ACC112 (cell line): ENCODE measurements at regions not wholly inside any gene's neighbourhood (a gene's known extent, or its start where the extent isn't known, plus 50 kb on each side); places are given as distances from the start of the nearest gene placed in this dataset.

ENCODE experiments used
- H2AFZ ChIP-seq: fragments of 200-600 bp; sonication (generic); one replicate; pipeline ENCODE4 v1.6.0; 2017; ENCODE audit warnings: antibody characterized with exemption, low read length; ENCODE audit not compliant: unreplicated experiment
- H3K27ac ChIP-seq: fragments of 200-600 bp; sonication (generic); 2 replicates; pipeline ENCODE4 v1.5.1; 2014; ENCODE audit warnings: low read depth, mild to moderate bottlenecking, antibody characterized with exemption, low read length, moderate library complexity
- H3K27me3 ChIP-seq: fragments of 200-600 bp; sonication (generic); 2 replicates; pipeline ENCODE4 v1.6.1; 2014; ENCODE audit warnings: mild to moderate bottlenecking, antibody characterized with exemption, low read length, moderate library complexity, mixed read lengths; ENCODE audit not compliant: insufficient read depth
- H3K36me3 ChIP-seq: fragments of 200-600 bp; sonication (generic); 2 replicates; pipeline ENCODE4 v1.6.1; 2016; ENCODE audit warnings: mild to moderate bottlenecking, antibody characterized with exemption, low read length, moderate library complexity, mixed read lengths; ENCODE audit not compliant: insufficient read depth
- H3K4me1 ChIP-seq: fragments of 200-600 bp; sonication (generic); one replicate; pipeline ENCODE4 v1.6.1; 2016; ENCODE audit warnings: low read length, mixed read lengths; ENCODE audit not compliant: insufficient read depth, unreplicated experiment, control insufficient read depth
- H3K4me3 ChIP-seq: fragments of 200-600 bp; sonication (generic); 2 replicates; pipeline ENCODE4 v1.5.1; 2014; ENCODE audit warnings: mild to moderate bottlenecking, low read depth, low read length
- H3K79me2 ChIP-seq: fragments of 200-600 bp; sonication (generic); one replicate; pipeline ENCODE4 v1.6.0; 2016; ENCODE audit warnings: low read length; ENCODE audit not compliant: control insufficient read depth, unreplicated experiment, insufficient read depth

DNA sequence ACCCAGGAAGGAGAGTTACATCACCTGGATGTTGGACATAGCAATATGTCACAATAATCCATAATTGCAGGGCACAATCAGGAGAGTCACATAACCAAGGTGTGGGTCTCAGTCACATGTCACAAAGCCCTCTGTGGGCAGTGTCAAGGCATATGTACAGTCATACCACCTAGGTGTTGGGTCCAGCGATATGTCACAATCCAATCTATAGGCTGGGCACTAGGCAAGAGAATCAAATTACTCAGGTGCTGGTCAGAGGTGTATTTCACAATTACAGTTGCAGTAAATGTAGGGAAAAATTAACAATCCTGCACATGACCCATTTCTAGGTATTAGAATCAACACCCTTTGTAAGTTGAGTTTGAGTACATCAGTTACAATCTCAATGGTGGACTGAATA is 126.2 kb upstream of the ZNF91 start:
- H3K36me3 ChIP-seq, result no peaks in the 10 kb centered on the region
- H2AFZ ChIP-seq, result no peak overlapping the region
- H3K79me2 ChIP-seq, result no peaks in the 10 kb centered on the region
- H3K27ac ChIP-seq, result no peak overlapping the region
- no peak overlapping the region for H3K4me3 ChIP-seq
- H3K4me1 ChIP-seq, result no peaks in the 10 kb centered on the region
- no peaks in the 10 kb centered on the region for H3K27me3 ChIP-seq

DNA sequence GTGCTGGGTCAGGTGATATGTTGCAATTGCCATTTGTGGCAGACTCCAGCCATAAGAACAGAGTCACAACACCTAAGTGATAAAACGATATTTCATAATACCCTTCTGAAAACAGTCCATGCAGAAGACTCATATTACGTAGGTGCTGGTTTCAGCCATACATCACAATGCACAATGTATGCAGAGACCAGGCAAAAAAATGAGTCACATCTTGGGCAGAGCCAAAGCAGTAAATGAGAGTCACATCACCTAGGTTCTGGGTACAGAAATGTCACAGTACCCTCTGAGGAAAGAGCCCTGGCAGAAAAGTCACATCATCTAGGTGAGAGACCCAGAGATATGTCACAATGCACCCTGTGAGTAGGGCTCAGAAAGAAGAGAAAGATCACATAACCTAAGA is 125.2 kb upstream of the ZNF91 start:
- H3K79me2 ChIP-seq, result no peaks in the 10 kb centered on the region
- no peaks in the 10 kb centered on the region for H3K27me3 ChIP-seq
- no peak overlapping the region for H3K4me3 ChIP-seq
- H2AFZ ChIP-seq, result no peak overlapping the region
- H3K27ac ChIP-seq, result no peak overlapping the region
- H3K4me1 ChIP-seq, result no peaks in the 10 kb centered on the region
- no peaks in the 10 kb centered on the region for H3K36me3 ChIP-seq

DNA sequence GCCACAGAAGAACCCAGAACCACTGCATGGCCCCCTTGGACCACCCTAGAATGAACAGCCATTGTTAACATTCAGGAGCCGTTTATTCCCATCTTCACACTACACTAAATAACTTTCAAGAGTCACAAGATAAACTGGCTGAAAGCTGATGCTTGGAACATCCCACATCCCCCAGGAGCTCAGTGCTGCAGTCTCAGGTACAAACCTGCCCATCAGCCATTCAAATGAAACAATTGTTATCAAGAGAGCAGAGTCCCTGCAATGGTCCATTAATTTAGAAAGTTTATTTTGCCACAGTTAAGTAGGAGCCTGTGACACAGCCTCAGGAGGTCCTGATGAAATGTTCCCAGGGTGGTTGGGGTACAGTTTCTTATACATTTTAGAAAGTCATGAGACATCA is 123.8 kb upstream of the ZNF91 start:
- Histone ChIP-seq H2AFZ (no peak overlapping the region), H3K79me2 (no peaks in the 10 kb centered on the region), H3K4me1 (no peaks in the 10 kb centered on the region), H3K36me3 (no peaks in the 10 kb centered on the region), H3K27ac (no peak overlapping the region), H3K4me3 (no peak overlapping the region), H3K27me3 (no peaks in the 10 kb centered on the region)

DNA sequence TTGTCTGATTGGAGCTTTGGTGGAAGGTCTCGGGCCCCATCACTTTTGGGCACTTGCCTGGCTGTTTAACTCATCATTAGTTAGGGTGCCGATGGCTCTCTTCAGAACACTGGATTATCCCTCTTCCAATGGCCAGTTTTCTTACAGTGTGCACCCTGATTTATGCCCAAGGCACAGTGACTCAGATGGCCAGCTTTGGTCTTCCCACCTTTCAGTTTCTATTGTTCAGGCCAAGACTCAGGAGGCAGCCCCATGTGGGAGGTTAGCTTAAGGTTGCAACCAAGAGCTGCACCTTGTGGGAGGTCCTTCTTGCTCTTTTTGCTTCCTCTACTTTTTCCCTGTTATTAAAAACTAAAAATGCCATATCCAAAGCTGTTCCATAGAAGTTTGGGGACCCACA is 121.0 kb upstream of the ZNF91 start:
- Histone ChIP-seq H2AFZ (no peak overlapping the region), H3K79me2 (no peaks in the 10 kb centered on the region), H3K36me3 (no peaks in the 10 kb centered on the region), H3K27ac (no peak overlapping the region), H3K4me3 (no peak overlapping the region), H3K4me1 (no peaks in the 10 kb centered on the region), H3K27me3 (no peaks in the 10 kb centered on the region)

DNA sequence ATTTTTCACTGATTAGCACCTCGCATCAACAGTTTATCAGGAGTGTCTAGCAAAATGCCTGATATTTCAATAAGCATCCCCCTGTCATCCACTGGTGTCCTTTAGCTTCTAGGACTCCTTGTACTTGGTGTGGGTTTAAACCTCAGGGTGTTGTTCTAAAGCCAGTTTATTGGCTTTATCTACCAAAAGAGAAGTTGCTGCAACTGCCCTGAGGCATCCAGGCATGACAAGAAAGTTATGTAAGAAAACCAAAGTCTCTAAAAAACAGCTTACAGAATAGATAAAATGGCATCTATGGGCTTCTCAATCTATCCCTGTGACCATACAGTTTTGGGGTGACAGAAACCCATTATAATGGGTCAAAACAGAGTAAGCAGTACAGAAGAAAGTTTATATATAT is 120.3 kb upstream of the ZNF91 start:
- H2AFZ ChIP-seq, result no peak overlapping the region
- H3K27me3 ChIP-seq, result no peaks in the 10 kb centered on the region
- no peaks in the 10 kb centered on the region for H3K79me2 ChIP-seq
- no peaks in the 10 kb centered on the region for H3K36me3 ChIP-seq
- H3K4me3 ChIP-seq, result no peak overlapping the region
- no peaks in the 10 kb centered on the region for H3K4me1 ChIP-seq
- no peak overlapping the region for H3K27ac ChIP-seq

DNA sequence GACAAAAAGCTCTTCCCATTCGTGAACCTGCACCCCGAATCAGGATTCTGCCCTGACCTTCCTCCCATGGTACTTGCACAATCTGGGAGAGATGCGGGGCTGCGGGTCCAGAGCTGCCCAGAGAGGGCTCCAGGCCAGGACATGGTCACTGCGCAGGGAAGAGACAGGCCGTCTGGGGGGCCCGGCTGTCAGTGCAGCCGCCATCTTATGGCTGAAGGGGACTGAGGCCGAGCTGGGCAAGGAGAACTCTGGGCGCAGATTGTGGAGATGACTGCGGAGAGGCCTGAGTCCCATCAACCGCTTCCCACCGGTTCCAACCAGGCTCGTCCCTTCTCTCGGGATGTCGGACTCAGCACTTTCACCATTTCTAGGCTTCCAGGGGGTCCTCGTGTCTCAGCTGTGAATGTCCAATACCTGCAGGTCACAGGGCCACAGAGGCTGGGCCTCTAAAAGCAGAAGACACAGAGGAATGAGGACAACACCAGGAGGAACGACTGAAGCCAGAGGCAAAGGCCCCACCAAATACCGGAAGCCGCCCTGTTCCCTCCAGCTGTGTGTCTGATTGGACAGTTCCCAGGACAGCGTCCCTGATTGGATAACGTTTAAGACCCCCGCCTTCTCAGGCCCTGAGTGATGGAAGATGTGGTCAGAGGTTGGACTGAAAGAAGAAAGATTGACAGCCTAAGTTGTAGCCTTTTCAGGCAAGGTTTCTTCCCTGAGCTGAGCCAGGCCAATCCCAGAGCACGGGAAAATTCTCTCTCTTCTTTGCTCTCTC is 117.1 kb upstream of the ZNF91 start:
- H2AFZ ChIP-seq, result no peak overlapping the region

DNA sequence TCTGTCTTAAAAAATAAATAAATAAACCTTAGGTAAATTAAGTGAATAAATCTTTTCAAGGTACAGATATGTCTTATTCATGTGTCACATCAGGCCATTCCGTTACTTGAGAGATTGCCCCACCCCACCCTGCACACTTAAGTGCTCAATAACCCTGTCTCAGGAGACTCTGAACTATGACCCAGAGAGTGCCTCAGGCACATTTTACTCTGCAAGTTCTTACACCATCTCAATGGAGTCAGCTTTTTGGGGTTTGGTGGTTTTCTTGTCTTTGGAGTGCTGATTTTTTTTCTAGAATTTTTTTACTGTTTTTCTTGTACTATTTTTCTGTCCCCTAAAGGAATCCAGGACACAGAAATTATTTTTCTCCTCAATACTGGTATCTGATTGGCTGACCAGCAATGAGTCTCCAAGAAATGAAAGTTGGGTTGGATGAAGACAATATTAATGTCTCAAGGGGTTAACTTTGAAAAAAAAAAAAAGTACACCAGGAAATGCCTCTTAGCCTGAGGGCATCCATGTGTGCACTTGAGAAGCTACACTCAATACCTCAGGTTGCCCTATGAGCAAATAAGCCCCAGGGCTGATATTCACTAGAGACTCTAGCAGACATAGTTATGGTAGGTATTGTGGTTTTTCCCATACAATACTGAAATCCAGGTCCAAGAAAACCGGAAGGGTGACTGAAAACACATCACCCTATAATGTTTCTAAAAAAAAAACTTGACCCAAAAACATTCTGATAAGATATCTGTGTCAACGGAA is 114.6 kb upstream of the ZNF91 start:
- Histone ChIP-seq H3K4me3 (no peak overlapping the region), H3K27ac (no peak overlapping the region), H3K79me2 (no peaks in the 10 kb centered on the region), H3K4me1 (no peaks in the 10 kb centered on the region), H2AFZ (no peak overlapping the region), H3K27me3 (no peaks in the 10 kb centered on the region), H3K36me3 (no peaks in the 10 kb centered on the region)

More for the DNA sequence above, 117.1 kb upstream of the ZNF91 start:
- Histone ChIP-seq H3K79me2 (no peaks in the 10 kb centered on the region), H3K27ac (no peak overlapping the region), H3K36me3 (no peaks in the 10 kb centered on the region), H3K4me3 (no peak overlapping the region), H3K27me3 (no peaks in the 10 kb centered on the region), H3K4me1 (no peaks in the 10 kb centered on the region)

DNA sequence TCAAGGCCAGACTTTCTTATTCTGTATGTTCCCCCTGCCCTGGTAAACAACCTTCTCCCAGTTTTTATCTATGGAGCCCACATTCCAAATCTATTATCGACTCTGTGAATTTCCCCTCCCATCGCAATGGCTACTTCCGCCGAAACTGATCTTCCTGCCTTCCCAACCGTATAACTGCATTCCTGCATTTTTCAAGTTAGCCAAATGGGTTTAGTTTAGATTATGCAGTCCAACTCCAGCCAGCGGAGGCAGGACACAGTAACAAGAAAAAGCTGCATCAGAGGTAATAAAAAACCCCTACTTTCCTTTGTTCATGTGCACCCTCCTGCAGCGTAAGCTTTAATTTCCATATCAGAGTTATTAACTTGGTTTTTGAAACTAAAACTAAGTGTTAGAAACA is 112.2 kb upstream of the ZNF91 start:
- no peaks in the 10 kb centered on the region for H3K79me2 ChIP-seq

DNA sequence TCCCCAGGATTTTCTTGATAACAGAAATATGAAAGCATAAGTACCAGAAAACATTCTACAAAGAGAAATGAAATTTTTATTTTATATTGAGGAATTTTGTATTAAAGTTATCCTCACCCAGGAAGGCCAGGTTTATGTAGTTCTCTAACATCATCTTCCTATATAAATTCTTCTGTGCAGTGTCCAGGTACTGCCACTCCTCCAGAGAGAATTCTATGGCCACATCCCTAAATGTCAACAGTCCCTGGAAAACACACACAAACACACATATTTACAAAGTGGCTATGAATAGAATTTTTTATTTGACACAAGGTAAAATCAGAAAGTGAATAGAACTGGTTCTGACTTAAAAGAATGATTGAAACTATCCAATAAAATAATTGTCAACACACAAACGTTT is 110.5 kb upstream of the ZNF91 start:
- Histone ChIP-seq H2AFZ (no peak overlapping the region), H3K36me3 (no peaks in the 10 kb centered on the region), H3K27me3 (no peaks in the 10 kb centered on the region), H3K4me3 (no peak overlapping the region), H3K79me2 (no peaks in the 10 kb centered on the region), H3K4me1 (no peaks in the 10 kb centered on the region), H3K27ac (no peak overlapping the region)

More for the DNA sequence above, 112.2 kb upstream of the ZNF91 start:
- Histone ChIP-seq H3K4me1 (no peaks in the 10 kb centered on the region), H2AFZ (no peak overlapping the region), H3K27ac (no peak overlapping the region), H3K36me3 (no peaks in the 10 kb centered on the region), H3K27me3 (no peaks in the 10 kb centered on the region), H3K4me3 (no peak overlapping the region; the same call in 1 of the 2 replicates)

DNA sequence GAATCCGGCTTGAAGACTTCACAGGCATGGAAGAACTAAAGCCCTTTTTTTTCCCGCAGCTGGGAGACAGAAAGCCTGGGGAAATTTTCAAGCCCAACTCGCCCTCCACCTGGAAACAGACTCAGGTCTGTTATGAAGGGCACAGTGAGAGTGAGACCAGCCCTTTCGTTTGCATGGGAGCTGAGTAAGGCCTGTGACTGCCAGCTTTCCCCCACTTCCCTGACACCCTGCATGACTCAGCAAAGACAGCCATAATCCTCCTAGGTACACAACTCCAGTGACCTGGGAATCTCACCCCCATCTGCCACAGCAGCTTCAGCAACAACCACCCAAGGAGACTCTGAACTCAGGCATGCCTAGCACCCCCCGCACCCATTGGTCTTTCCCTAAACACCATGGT is 87.6 kb upstream of the ZNF91 start:
- Histone ChIP-seq H3K27ac (no peak overlapping the region), H3K4me1 (no peaks in the 10 kb centered on the region), H2AFZ (no peak overlapping the region), H3K79me2 (no peaks in the 10 kb centered on the region), H3K36me3 (no peaks in the 10 kb centered on the region), H3K27me3 (no peaks in the 10 kb centered on the region), H3K4me3 (no peak overlapping the region)

DNA sequence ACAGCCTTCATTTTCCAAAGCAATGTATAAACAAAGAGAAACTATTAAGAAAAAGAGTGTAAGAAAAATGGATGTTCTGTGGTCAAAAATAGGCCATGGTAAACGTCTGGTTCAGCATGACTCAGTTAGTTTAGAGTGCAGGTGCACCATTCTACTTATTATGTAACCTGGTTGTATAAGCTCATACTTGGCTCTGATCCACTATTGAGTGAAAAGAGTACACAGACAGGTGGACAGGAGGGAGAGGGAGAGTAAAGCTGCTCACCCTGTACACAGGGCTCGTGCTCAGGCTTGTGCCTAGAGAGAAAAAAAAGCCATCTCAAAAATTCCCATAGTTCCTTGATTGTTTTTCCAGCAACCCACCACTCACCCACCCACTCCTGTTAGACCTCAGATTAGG is 85.8 kb upstream of the ZNF91 start:
- Histone ChIP-seq H3K27ac (no peak overlapping the region), H3K36me3 (no peaks in the 10 kb centered on the region), H3K4me3 (no peak overlapping the region), H2AFZ (no peak overlapping the region), H3K4me1 (no peaks in the 10 kb centered on the region), H3K27me3 (no peaks in the 10 kb centered on the region), H3K79me2 (no peaks in the 10 kb centered on the region)
